ENCODE measurements at regions not wholly inside any gene's neighbourhood (a gene's known extent, or its start where the extent isn't known, plus 50 kb on each side); places are given as distances from the start of the nearest gene placed in this dataset.

GRCh38 chr14:98608071-98609060, 663.6 kb downstream of the BCL11B start:
- DNase-seq = no peak
- intact Hi-C loops (cut with micrococcal nuclease) = no loop called here
- no peak for ATAC-seq

DNA sequence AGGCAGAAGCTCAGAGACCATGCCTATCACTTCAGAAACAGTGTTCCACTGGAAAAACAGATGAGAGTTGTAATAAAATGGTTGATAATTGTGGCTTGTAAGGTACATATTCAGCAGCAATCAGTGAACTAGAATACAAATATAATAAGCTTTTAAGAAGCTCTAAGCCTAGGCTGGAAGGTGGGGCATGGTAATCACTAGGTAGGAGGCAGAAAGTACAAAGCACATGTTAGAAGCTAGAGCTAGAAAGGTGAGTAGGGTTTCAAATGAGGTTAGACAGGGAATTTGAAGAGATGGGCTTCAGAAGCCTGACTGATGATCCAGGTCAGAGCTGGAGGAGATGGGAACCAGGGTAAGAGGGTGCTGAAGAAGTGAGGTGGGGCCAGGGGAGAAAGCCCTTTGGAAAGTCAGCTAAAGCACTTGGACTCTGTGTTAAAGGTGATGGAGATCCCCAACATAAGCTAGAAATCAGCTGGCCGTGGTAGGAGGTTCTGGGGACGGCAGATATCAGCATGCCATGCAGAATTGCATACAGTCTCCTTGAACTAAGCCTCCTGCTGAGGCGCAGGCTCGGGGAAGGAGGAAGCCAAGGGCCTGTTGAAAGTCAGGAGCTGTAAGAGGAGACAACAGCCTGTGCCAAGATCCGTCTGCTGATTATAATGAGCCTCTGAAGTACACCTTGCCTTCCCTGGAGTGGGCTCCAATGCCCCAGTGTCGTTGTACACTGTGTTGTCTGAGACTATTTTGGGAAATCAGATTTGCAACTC, 659.4 kb downstream of the BCL11B start:
- DNase-seq (no peak), ATAC-seq (no peak)
- intact Hi-C loops (cut with micrococcal nuclease) = no loop called here

GRCh38 chr14:98614741-98615140, 657.3 kb downstream of the BCL11B start:
- intact Hi-C loops (cut with micrococcal nuclease) = no loop called here
- no peak for ATAC-seq
- DNase-seq = no peak

DNA sequence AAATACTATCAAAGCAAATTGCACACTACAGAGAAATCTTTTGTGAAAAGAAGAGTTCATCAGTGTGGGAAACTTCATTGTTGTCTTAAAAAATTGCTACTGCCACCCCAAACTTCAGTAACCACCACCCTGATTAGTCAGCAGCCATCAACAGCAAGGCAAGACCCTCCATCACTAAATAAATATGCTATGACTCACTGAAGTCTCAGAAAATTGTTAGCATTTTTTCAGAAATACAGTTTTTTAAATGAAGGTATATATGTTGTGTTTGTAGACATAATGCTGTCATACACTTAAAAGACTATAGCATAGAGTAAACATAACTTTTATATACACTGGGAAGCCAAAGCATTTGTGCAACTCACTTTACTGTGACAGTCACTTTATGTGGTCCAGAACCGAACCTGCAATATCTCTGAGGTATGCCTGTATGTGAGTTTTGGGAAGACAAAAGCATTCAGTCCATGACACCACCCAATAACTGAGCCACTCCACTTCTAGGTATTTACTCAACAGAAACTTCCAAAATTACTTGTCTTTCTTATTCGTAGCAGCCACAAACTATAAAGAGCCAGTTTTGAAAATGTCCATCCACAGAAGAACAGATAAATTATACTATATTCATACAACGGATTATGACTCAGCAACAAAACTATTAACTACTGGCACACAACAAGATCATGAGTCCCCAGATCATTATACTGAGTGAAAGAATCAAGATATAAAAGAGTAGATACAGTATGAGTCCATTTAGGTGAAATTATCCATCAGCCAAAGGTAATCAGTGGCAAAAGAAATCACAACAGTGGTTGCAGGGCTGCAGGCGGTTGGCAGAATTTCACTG, 649.6 kb downstream of the BCL11B start:
- DNase-seq = no peak
- ATAC-seq = no peak
- intact Hi-C loops (cut with micrococcal nuclease) = no loop called here

DNA sequence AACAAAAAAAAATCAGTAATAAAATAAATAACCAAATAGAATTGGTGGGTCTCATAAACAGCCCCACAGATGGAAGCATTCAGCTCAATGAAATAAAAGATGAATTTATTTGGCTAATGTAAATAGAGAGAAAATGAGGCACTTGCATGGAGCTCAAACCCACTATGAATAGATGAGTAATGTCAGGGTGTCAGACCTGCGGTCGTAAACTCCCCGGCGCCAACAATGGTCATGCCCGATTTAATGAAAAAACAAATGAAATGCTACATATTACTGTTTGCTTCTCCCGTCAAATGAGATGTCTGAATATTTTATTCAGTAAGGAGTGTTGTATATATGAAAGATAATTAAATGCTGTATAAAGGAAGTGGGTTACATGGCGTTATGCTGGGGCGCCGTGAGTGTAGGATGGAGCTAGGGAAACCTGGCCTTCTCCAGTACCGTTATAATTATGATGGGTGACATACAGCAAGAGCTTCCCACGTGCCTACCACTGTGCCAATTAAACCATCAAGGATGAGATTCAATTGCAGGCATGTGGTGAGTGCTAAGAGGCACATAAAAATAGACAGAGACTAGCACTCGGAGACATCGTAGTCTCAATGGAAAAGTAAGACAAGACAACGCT, 648.1 kb downstream of the BCL11B start:
- DNase-seq (no peak), ATAC-seq (no peak)
- intact Hi-C loops (cut with micrococcal nuclease) = no loop called here

DNA sequence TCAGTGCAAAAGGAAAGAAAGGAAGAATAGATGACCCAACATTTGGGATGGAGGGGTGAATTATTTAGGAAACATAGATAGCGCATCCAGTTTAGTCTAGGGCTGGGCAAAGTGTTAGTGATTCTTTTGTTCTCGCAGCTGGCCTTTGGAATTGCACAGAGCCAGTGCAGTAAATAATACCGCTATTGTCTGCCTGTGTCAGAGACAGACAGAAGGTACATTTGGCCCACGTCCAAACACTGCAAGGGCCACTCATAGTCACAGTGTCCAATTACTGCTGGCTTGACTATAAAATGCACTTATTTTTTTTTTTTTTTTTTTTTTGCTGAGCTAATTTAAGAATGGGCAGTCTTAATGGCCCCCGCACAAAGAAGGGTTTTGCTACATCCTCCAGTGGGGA, 638.6 kb downstream of the BCL11B start:
- intact Hi-C loops (cut with micrococcal nuclease) = no loop called here
- no peak for DNase-seq
- ATAC-seq = no peak

- no peak for DNase-seq
- intact Hi-C loops (cut with micrococcal nuclease) = no loop called here
- no peak for ATAC-seq
Observed at GRCh38 chr14:98634043-98634820, 637.8 kb downstream of the BCL11B start.

DNA sequence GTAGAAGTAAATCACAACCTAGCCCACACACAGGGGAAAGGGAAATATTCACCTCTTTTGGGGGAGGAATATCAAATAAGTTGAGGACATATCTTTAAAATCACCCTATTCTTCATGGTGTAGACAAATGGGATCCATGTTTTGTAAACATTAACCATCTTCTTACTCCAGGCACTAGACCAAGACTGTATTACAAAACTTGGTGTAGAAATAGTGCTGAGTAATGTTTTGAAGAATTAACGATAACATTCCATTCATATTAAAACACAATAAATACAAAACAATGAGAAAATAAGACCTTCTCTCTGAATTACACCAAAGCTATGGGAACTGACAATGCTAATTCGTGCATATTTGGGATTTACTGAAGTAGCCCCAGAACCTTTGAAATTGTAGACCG, 633.6 kb downstream of the BCL11B start:
- ATAC-seq (no peak), DNase-seq (no peak)
- intact Hi-C loops (cut with micrococcal nuclease) = no loop called here

DNA sequence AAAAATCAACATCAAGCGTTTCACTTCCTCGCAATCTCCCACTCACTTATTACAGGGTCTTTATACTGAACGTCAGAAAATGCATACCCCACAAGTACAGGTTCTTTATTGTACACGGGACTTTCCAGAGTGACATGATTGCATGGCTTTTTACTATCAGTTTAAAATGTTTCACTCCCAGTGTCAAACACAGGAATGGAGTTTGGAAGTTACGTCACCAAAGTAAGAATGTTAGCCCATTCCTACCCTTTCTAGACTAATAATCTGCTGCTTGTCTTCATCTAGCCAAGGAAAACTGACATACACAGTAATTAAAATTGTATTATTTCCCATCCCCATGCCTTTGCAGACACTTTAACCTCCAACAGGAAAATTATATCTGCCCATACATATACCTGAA, 624.2 kb downstream of the BCL11B start:
- ATAC-seq (no peak), DNase-seq (no peak)
- intact Hi-C loops (cut with micrococcal nuclease) = no loop called here

DNA sequence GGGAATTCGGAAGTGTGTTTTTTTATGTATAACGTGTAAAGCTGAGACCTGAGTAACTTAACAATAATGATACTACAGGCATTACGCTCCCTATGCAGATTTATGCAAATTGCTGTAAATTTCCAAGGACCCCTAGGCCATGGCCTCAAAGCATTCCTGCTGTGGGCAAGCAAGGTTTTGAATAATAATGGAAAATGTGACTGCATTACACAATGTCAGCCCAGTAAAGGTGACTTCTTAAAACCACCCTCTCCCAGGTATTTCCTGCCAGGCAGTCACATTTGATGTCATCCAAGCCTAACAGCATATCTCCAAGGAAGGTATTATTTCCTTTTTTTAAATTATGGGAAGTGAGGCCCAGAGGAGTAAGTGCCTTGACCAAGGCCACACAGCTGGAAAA, 621.0 kb downstream of the BCL11B start:
- no peak for ATAC-seq
- DNase-seq = no peak
- intact Hi-C loops (cut with micrococcal nuclease) = no loop called here

DNA sequence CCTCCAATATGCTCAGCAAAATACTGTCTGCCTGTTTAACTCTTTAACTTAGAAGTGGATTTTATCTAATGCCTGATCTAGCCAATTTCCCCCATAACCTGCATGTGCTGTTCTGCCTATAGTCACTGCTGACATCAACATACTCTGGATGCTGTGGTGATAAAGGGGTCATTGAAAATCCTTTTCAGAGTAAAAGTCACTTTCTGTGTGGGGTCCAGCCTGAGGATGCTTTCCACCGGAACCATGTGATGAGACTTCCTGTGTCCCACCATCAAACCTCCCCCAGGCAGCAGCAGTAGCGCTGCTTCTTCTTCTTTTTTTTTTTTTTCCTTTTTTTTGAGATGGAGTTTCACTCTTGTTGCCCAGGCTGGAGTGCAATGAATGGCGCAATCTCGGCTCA, 607.0 kb downstream of the BCL11B start:
- intact Hi-C loops (cut with micrococcal nuclease) = no loop called here

DNA sequence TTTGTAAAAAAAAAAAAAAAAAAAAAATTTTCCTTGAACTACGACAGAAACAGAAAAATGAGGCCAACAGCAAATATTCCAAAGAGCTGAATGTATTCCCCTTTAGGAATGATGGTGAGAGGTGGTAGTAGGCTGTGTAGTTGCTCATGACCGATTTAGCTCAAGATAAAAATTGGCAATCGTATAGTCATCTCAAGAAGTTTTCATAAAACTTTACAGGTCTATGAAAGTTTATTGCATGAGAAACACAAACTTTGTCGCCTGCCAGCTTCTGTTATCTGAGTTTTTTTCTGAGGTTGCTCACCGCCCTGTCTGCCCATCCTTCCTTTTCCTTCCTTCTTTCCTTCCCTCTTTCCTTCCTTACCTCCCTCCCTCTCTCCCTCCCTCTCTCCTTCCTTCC, 605.5 kb downstream of the BCL11B start:
- ATAC-seq (no peak), DNase-seq (no peak)
- intact Hi-C loops (cut with micrococcal nuclease) = no loop called here

More for the DNA sequence above, 607.0 kb downstream of the BCL11B start:
- DNase-seq (no peak), ATAC-seq (no peak)

- ATAC-seq (no peak), DNase-seq (no peak)
- intact Hi-C loops (cut with micrococcal nuclease) = no loop called here
Observed at GRCh38 chr14:98682033-98682432, 590.0 kb downstream of the BCL11B start.

GRCh38 chr14:98682726-98683125, 589.3 kb downstream of the BCL11B start:
- ATAC-seq = no peak
- DNase-seq = no peak
- intact Hi-C loops (cut with micrococcal nuclease) = no loop called here

DNA sequence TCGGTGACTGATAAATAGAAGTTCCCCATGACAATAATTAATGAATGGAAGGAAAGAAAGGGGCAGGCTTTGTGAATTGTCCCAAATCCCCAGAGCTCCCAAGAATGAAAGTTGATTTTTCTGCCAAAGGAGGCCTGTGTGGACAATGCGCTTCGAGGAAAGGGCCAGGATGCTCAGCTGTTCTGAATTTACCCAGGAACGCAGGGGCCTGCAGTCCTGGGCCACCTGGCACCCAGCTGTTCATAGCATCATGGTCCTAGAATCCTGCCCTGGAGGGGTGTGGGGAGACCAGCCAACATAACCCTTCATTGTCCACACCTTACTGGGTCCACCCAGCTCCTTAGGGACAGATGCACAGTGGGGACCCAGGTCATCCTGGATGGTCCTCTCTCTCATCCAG, 587.5 kb downstream of the BCL11B start:
- intact Hi-C loops (cut with micrococcal nuclease) = no loop called here
- DNase-seq = no peak
- ATAC-seq = no peak

- DNase-seq = no peak
Observed at GRCh38 chr14:98685725-98686124, 586.3 kb downstream of the BCL11B start.

DNA sequence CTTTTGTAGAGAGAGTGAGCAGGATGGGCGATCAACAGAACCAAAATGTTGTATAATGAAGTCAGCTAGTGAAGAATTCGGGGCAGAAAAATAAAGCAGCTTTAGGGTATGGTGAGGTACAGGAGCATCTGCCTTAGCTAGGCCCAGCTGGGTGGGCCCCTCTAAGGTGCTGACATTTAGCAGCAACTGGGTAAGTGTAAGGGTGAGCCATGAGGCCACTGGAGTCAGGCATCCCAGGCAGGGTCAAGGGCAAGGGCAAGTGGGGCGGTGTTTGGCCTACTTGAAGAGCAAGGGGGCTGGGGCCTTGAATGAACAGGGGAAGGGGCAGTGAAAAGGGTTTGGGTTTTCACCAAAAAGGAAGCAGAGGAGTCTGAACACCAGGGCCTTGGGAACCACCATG, 583.6 kb downstream of the BCL11B start:
- ATAC-seq = no peak
- intact Hi-C loops (cut with micrococcal nuclease) = no loop called here
- no peak for DNase-seq

More at GRCh38 chr14:98685725-98686124, 586.3 kb downstream of the BCL11B start:
- intact Hi-C loops (cut with micrococcal nuclease) = no loop called here
- no peak for ATAC-seq

- DNase-seq = no peak
- intact Hi-C loops (cut with micrococcal nuclease) = no loop called here
- no peak for ATAC-seq
Observed at GRCh38 chr14:98689951-98690350, 582.0 kb downstream of the BCL11B start.

Data from left ventricle myocardium superior (tissue), 1 donor.